Activated T-cell treated with anti-CD3 and anti-CD28 coated beads, Interleukin-2, amount 50 U/mL, for 72 hours (primary cell): ENCODE measurements at regions not wholly inside any gene's neighbourhood (a gene's known extent, or its start where the extent isn't known, plus 50 kb on each side); places are given as distances from the start of the nearest gene placed in this dataset.

Experiments used
- ATAC-seq, 2 donors: fragments of 150-1000 bp; cut with Tn5 transposase; replicated peaks in 1 of 2; 2 replicates each; pipeline ENCODE4 v1.10.0; 2021; ENCODE audit warnings: moderate library complexity in 2 of 2, mild to moderate bottlenecking in 1 of 2
- DNase-seq, 2 donors: peaks; one replicate each; pipeline ENCODE4 v3.0.0; 2021 to 2022; ENCODE audit warnings: mixed read lengths in 1 of 2
- H3K27ac Mint-ChIP-seq: one replicate; pipeline ENCODE4 v1.8.0; 2022; ENCODE audit warnings: mild to moderate bottlenecking, moderate library complexity, mixed read lengths
- H3K27me3 Mint-ChIP-seq: one replicate; pipeline ENCODE4 v1.8.0; 2022; ENCODE audit warnings: low read depth, mixed read lengths
- H3K36me3 Mint-ChIP-seq, 2 donors: one replicate each; pipeline ENCODE4 v1.8.0; 2022; ENCODE audit warnings: mixed read lengths in 2 of 2, mild to moderate bottlenecking in 1 of 2; ENCODE audit not compliant: insufficient read depth in 2 of 2
- H3K4me1 Mint-ChIP-seq: one replicate; pipeline ENCODE4 v1.8.0; 2022; ENCODE audit warnings: low read depth, mixed read lengths
- H3K4me3 Mint-ChIP-seq, 2 donors: one replicate each; pipeline ENCODE4 v1.8.0; 2022; ENCODE audit warnings: mild to moderate bottlenecking in 2 of 2, mixed read lengths in 2 of 2, moderate library complexity in 2 of 2
- H3K9me3 Mint-ChIP-seq, 2 donors: one replicate each; pipeline ENCODE4 v1.8.0; 2022; ENCODE audit warnings: mixed read lengths in 2 of 2

DNA sequence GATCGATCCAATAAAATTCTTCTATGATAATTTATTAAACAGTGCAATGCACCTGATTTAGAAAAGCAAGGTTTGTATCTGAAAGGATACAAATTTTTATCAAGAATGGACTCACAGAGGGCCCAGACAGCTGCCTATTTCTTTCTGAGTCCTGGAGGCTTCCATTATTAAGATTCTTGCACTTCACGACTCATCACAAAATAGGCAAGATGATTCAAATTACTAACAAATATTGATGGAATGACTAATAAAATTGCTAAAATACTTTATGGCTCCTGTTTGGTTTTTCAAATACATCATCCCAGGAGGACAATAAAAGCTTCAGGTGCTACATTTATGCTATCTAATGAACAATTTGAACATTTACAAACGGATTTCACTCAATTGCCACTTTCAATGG is 483.0 kb upstream of the AGTR1 start:
- H3K4me1 Mint-ChIP-seq = no peaks in the 10 kb centered on the region
- no peak overlapping the region for H3K4me3 Mint-ChIP-seq
- H3K9me3 Mint-ChIP-seq = peaks cover 3 to 11% of the 10 kb centered on the region in 2 donors
- H3K36me3 Mint-ChIP-seq = no peaks in the 10 kb centered on the region
- H3K27ac Mint-ChIP-seq = no peak overlapping the region
- H3K27me3 Mint-ChIP-seq = no peaks in the 10 kb centered on the region
- DNase-seq (no peak), ATAC-seq (no peak)

GRCh38 chr3:148217317-148217716 is 480.4 kb upstream of the AGTR1 start:
- DNase-seq = no peak
- ATAC-seq = no peak
- no peak overlapping the region for H3K4me3 Mint-ChIP-seq
- no peaks in the 10 kb centered on the region for H3K4me1 Mint-ChIP-seq
- H3K36me3 Mint-ChIP-seq = no peaks in the 10 kb centered on the region
- peaks cover 3 to 9% of the 10 kb centered on the region in 2 donors for H3K9me3 Mint-ChIP-seq
- H3K27me3 Mint-ChIP-seq = no peaks in the 10 kb centered on the region
- H3K27ac Mint-ChIP-seq = no peak overlapping the region

DNA sequence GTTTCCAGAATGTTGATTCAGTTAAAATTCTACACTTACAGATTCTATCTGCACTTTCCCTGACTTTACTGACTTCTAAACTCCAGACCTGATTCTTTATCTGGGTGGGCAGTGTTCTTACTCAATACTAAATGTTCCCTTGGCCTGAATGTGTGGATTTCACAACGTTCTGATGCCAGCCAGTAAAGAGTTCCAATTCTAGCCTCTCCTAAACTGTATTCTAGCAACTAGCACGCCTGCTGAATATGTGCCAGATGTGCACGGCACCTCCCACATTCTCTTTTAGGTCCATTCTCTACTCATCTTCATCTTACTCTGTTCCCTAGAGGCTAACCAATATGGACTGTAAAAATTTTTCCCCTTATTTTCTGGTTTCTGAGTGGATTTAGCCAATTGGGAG is 479.5 kb upstream of the AGTR1 start:
- ATAC-seq (no peak), DNase-seq (no peak)
- H3K9me3 Mint-ChIP-seq = peaks cover 3 to 6% of the 10 kb centered on the region in 2 donors
- H3K36me3 Mint-ChIP-seq = no peaks in the 10 kb centered on the region
- no peak overlapping the region for H3K27ac Mint-ChIP-seq
- H3K27me3 Mint-ChIP-seq = no peaks in the 10 kb centered on the region
- no peak overlapping the region for H3K4me3 Mint-ChIP-seq
- no peaks in the 10 kb centered on the region for H3K4me1 Mint-ChIP-seq

DNA sequence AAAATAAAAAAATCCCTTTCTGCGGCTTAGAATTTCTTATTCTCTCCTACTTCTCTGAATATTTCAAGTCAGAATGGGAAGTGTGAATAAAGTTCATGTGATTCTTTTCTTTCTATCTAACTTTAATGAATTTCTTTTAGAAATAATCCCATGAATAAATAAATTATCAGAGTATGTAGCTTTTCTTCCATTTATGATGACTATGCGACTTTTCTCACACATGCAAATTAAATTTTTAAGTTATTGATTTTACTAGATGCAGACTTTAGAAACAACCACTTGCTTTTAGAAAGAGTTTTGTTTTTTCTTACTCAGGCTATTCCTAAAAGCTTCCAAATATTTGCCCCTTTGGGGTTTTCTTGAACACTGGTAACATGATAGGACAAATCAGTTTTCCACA is 477.7 kb upstream of the AGTR1 start:
- Mint-ChIP-seq H3K4me3 (no peak overlapping the region), H3K36me3 (no peaks in the 10 kb centered on the region), H3K4me1 (no peaks in the 10 kb centered on the region), H3K27ac (no peak overlapping the region), H3K9me3 (peaks cover 3 to 6% of the 10 kb centered on the region in 2 donors), H3K27me3 (no peaks in the 10 kb centered on the region)
- DNase-seq (no peak), ATAC-seq (no peak)

- DNase-seq (no peak), ATAC-seq (no peak)
- no peaks in the 10 kb centered on the region for H3K36me3 Mint-ChIP-seq
- H3K4me1 Mint-ChIP-seq = no peaks in the 10 kb centered on the region
- H3K4me3 Mint-ChIP-seq = no peak overlapping the region
- no peak overlapping the region for H3K27ac Mint-ChIP-seq
- H3K27me3 Mint-ChIP-seq = no peaks in the 10 kb centered on the region
- peaks cover 3 to 4% of the 10 kb centered on the region in 2 donors for H3K9me3 Mint-ChIP-seq
Observed at GRCh38 chr3:148221303-148221702, 476.4 kb upstream of the AGTR1 start.

DNA sequence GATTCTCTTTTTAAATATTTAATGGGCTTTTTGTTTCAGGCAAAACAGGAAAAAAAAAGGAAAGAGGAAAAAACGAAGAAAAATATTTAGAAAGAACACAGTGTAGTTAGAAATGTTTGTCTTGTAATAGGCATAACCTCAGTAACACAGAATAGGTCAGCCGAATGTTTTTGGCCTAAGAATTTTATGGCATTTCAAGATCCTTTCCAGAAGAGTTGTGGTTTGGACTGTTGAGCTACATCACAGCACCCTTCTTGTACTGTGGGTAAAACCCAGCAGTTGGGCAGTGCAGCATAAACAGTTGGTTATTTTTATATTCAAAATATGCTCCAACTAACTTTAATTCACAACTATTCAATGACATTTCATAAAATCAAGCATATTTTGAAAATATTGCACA is 474.4 kb upstream of the AGTR1 start:
- Mint-ChIP-seq H3K4me1 (no peaks in the 10 kb centered on the region), H3K27ac (no peak overlapping the region), H3K27me3 (no peaks in the 10 kb centered on the region), H3K36me3 (no peaks in the 10 kb centered on the region), H3K4me3 (no peak overlapping the region), H3K9me3 (peaks cover 4 to 6% of the 10 kb centered on the region in 2 donors)
- ATAC-seq (no peak), DNase-seq (no peak)

DNA sequence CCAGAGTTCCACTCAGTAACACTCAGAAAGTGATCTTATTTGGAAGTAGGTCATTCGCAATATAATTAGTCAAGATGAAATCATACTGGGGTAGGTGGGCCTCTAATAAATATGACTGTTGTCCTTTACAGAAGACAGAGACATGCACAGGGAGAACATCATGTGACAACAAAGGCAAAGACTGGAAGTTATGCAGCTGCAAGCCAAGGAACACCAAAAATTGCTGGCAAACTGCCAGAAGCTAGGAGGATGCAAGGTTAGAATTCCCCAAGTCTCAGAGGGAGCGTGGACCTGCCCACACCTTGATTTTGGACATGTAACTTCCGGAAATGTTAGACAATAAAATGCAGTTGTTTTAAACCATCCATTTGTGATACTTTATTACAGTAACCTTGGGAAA is 471.5 kb upstream of the AGTR1 start:
- ATAC-seq = no peak
- no peaks in the 10 kb centered on the region for H3K36me3 Mint-ChIP-seq
- no peak for DNase-seq
- no peaks in the 10 kb centered on the region for H3K4me1 Mint-ChIP-seq
- no peak overlapping the region for H3K27ac Mint-ChIP-seq
- H3K4me3 Mint-ChIP-seq = no peak overlapping the region
- H3K27me3 Mint-ChIP-seq = no peaks in the 10 kb centered on the region
- peaks cover 1 to 4% of the 10 kb centered on the region in 2 donors for H3K9me3 Mint-ChIP-seq

DNA sequence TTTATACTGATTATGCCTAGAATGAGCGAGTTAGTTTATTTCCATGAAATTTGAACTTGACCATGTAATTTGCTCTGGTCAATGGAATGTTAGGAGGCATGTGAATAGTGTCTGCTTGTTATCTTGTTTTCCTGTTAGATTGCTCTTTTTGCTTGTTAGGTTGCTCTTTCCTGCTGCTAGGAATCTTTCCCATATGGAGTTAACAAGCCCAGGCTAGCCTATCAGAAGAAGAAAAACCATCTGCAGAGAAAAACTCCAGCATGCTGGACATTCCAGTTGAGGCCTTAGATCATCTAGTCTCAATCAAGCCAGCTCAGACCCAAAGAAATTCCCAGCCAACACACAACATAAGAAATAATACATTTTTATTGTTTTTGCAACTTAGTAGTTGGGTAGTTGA is 470.2 kb upstream of the AGTR1 start:
- Mint-ChIP-seq H3K36me3 (no peaks in the 10 kb centered on the region), H3K4me1 (no peaks in the 10 kb centered on the region), H3K9me3 (peaks cover 4 to 5% of the 10 kb centered on the region in 2 donors), H3K4me3 (no peak overlapping the region), H3K27me3 (no peaks in the 10 kb centered on the region), H3K27ac (no peak overlapping the region)
- DNase-seq (no peak), ATAC-seq (no peak)

- Mint-ChIP-seq H3K27ac (no peak overlapping the region), H3K4me1 (no peaks in the 10 kb centered on the region), H3K36me3 (no peaks in the 10 kb centered on the region), H3K9me3 (peaks cover 9% of the 10 kb centered on the region in 2 donors), H3K27me3 (no peaks in the 10 kb centered on the region), H3K4me3 (no peak overlapping the region)
- ATAC-seq (no peak), DNase-seq (no peak)
Observed at GRCh38 chr3:148229107-148229506, 468.6 kb upstream of the AGTR1 start.

DNA sequence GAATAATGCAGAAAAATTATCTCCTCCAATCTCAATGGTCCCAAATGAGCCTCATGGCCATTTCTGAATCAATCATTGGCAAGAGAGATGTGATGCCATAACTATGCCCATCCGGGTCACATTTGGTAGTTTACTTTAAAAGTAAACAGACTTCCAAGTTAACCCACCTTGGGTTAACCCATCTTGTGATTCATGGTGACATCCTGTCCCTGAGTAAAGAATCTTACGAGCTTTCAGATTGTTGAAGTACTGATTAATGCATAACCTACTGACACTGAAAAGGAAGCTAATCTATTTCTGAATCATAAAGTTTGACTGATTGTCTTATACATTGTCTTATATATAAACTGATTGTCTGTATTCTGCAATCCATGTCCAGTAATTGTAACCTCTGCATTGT is 467.2 kb upstream of the AGTR1 start:
- Mint-ChIP-seq H3K27ac (no peak overlapping the region), H3K36me3 (no peaks in the 10 kb centered on the region), H3K4me1 (no peaks in the 10 kb centered on the region), H3K9me3 (peaks cover 9% of the 10 kb centered on the region in 2 donors), H3K4me3 (no peak overlapping the region), H3K27me3 (no peaks in the 10 kb centered on the region)
- ATAC-seq (no peak), DNase-seq (no peak)

GRCh38 chr3:148232389-148232788 is 465.3 kb upstream of the AGTR1 start:
- DNase-seq = no peak
- ATAC-seq = no peak
- no peak overlapping the region for H3K4me3 Mint-ChIP-seq
- H3K27ac Mint-ChIP-seq = no peak overlapping the region
- no peaks in the 10 kb centered on the region for H3K4me1 Mint-ChIP-seq
- H3K9me3 Mint-ChIP-seq = peaks cover 9% of the 10 kb centered on the region in 2 donors
- H3K36me3 Mint-ChIP-seq = no peaks in the 10 kb centered on the region
- H3K27me3 Mint-ChIP-seq = no peaks in the 10 kb centered on the region

DNA sequence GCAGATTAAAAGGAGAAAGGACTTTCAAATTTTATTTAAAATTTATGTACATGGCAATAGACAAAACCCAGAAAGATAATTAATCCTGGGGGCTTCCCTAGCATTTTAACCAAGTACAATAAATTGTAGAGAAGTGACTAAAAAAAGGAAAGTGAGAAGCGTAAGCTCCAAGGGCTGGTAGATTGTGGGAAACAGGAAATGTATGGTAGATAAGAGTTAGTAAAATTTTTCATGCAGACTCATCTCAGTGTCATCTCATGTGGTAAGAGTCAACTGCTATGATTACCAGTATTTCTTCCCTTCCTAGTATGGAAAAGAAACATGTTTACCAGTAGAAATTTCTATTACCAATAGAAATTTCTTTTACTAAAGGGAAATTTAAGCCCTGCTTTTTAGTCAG is 464.3 kb upstream of the AGTR1 start:
- ATAC-seq (no peak), DNase-seq (no peak)
- Mint-ChIP-seq H3K4me1 (no peaks in the 10 kb centered on the region), H3K9me3 (peaks cover 7% of the 10 kb centered on the region in 2 donors), H3K36me3 (no peaks in the 10 kb centered on the region), H3K4me3 (no peak overlapping the region), H3K27me3 (no peaks in the 10 kb centered on the region), H3K27ac (no peak overlapping the region)

GRCh38 chr3:148234536-148234935 is 463.2 kb upstream of the AGTR1 start:
- H3K4me1 Mint-ChIP-seq = no peaks in the 10 kb centered on the region
- no peak overlapping the region for H3K27ac Mint-ChIP-seq
- H3K4me3 Mint-ChIP-seq = no peak overlapping the region
- no peaks in the 10 kb centered on the region for H3K27me3 Mint-ChIP-seq
- no peaks in the 10 kb centered on the region for H3K36me3 Mint-ChIP-seq
- no peak for DNase-seq
- no peak for ATAC-seq
- H3K9me3 Mint-ChIP-seq = peaks cover 7% of the 10 kb centered on the region in 2 donors

DNA sequence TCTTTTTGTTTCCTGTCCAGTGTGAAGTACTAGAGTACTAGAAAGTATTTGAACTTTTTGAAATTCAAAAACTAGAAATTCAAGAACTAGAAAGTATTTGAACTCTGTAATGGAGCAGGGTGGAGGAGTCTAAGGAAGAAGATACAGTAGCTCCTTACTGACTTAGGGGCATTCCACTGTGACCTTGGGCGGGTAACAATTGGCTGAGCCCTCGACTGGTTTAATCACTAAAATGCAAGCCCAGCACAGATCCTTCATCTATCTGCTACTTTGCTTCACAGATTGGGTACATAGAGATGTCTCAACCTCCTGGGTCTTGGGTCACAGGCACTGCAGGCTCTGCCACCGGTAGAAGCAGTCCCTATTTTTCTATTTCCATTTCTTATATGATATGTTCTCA is 462.1 kb upstream of the AGTR1 start:
- Mint-ChIP-seq H3K9me3 (peaks cover 5 to 7% of the 10 kb centered on the region in 2 donors), H3K36me3 (no peaks in the 10 kb centered on the region), H3K4me1 (no peaks in the 10 kb centered on the region), H3K27ac (no peak overlapping the region), H3K27me3 (no peaks in the 10 kb centered on the region), H3K4me3 (no peak overlapping the region)
- ATAC-seq = no peak
- no peak for DNase-seq
